Gastroesophageal sphincter (tissue), 4 donors: ENCODE measurements at regions not wholly inside any gene's neighbourhood (a gene's known extent, or its start where the extent isn't known, plus 50 kb on each side); places are given as distances from the start of the nearest gene placed in this dataset.

Source experiments
- ATAC-seq: fragments of 150-250 bp; one replicate; pipeline ENCODE4 v1.9.1; 2016; ENCODE audit warnings: mild to moderate bottlenecking, moderate library complexity
- H3K27ac ChIP-seq, 4 donors: fragments of 200-600 bp; sonication (generic) in 3 of 4; 1 replicate in 3 of 4; 2 replicates in 1 of 4; pipeline ENCODE4 v1.5.1; 2016 to 2019
- H3K27me3 ChIP-seq: fragments of 200-600 bp; sonication (generic); one replicate; pipeline ENCODE4 v1.5.1; 2019
- H3K36me3 ChIP-seq, 2 donors: fragments of 200-600 bp; sonication (generic); one replicate each; pipeline ENCODE4 v1.5.1; 2019; ENCODE audit warnings: control low read depth in 1 of 2
- H3K4me1 ChIP-seq, 3 donors: fragments of 200-600 bp; sonication (generic); 1 replicate in 2 of 3; 2 replicates in 1 of 3; pipeline ENCODE4 v1.5.1; 2016 to 2019; ENCODE audit warnings: control low read depth in 2 of 3
- H3K4me3 ChIP-seq, 2 donors: fragments of 200-600 bp; sonication (generic); one replicate each; pipeline ENCODE4 v1.5.1; 2019; ENCODE audit warnings: mild to moderate bottlenecking in 1 of 2, moderate library complexity in 1 of 2
- H3K9me3 ChIP-seq, 3 donors: fragments of 200-600 bp; sonication (generic); one replicate each; pipeline ENCODE4 v1.5.1; 2017 to 2019; ENCODE audit warnings: control low read depth in 2 of 3
- EP300 ChIP-seq: sonication (generic); formaldehyde crosslinking; IDR thresholded peaks from one replicate; pipeline ENCODE4 v1.6.1; 2017; ENCODE audit warnings: antibody characterized with exemption, mild to moderate bottlenecking
- POLR2A ChIP-seq, 2 donors: fragments of 450-650 bp; IDR thresholded peaks; one replicate each; pipeline ENCODE4 v1.6.1; 2017; ENCODE audit warnings: antibody characterized with exemption in 2 of 2, mild to moderate bottlenecking in 2 of 2, moderate library complexity in 1 of 2
- POLR2AphosphoS5 ChIP-seq: sonication (generic); formaldehyde crosslinking; IDR thresholded peaks from one replicate; pipeline ENCODE4 v1.6.1; 2017; ENCODE audit warnings: antibody characterized with exemption
- WGBS, 2 donors: methylation state at CpG; one replicate each; pipeline ENCODE4 v1.1.5; 2018; ENCODE audit warnings: low coverage in 1 of 2; 5-methylcytosine and 5-hydroxymethylcytosine counted together
- TF ChIP-seq, protein P1 (sequence below), 4 experiments: fragments of 200-600 bp in 2 of 4; fragments of 450-650 bp in 2 of 4; sonication (generic) in 1 of 4; IDR thresholded peaks; one replicate each; pipeline ENCODE4 v1.5.1; 2017 to 2019; ENCODE audit warnings: antibody characterized with exemption in 4 of 4, mild to moderate bottlenecking in 2 of 4, moderate library complexity in 2 of 4

- no peak overlapping the region for H3K4me3 ChIP-seq
- H3K36me3 ChIP-seq: no peaks in the 10 kb centered on the region
- H3K27me3 ChIP-seq: peaks cover 28% of the 10 kb centered on the region
- H3K9me3 ChIP-seq: no peaks in the 10 kb centered on the region
- no peak overlapping the region for H3K27ac ChIP-seq
- no peak for ATAC-seq
- TF ChIP-seq EP300 (no peak), POLR2A (IDR thresholded peaks at IDR 0.05) (no peak), POLR2AphosphoS5 (no peak)
- TF ChIP-seq, protein P1, sequence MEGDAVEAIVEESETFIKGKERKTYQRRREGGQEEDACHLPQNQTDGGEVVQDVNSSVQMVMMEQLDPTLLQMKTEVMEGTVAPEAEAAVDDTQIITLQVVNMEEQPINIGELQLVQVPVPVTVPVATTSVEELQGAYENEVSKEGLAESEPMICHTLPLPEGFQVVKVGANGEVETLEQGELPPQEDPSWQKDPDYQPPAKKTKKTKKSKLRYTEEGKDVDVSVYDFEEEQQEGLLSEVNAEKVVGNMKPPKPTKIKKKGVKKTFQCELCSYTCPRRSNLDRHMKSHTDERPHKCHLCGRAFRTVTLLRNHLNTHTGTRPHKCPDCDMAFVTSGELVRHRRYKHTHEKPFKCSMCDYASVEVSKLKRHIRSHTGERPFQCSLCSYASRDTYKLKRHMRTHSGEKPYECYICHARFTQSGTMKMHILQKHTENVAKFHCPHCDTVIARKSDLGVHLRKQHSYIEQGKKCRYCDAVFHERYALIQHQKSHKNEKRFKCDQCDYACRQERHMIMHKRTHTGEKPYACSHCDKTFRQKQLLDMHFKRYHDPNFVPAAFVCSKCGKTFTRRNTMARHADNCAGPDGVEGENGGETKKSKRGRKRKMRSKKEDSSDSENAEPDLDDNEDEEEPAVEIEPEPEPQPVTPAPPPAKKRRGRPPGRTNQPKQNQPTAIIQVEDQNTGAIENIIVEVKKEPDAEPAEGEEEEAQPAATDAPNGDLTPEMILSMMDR (IDR thresholded peaks at IDR 0.05): no peak
- 29 to 47% methylated on average over 5 of the region's 5 CpGs for WGBS, 2 donors
- no peaks in the 10 kb centered on the region for H3K4me1 ChIP-seq
Observed at GRCh38 chr19:56930647-56931535, 90.4 kb upstream of the PEG3 start.

DNA sequence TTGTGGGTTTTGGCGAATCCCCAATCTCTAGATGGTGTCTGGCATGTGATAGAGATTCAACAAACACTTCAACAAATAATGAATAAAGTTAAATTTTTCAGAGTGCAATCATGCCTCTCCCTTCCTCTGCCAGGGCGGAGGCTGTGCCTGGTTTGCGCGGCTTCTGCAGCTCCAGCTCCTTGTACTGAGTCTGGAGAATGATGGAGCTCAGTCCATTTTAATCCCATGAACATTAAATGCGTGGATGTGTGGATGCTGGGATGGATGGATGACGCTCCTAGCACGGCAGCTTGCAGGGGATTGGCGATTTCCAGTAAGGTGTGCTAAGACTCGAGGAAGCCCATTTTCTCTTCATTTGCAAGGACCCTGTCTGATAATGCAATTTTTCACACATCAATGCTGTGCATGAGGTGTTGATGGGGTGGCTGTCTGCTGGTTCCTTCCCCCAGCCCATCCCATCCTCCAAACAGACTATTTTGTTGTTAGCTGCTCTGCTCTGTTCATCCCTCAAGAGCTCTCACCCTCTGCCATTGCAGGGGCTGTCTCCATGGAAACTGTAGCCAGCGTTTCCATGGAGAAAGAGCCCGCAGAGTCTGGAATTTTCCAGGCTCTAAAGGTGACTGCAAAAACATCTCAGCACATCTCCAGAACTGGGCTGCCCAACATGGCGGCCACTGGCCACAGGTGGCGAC, 92.6 kb upstream of the PEG3 start:
- no peak overlapping the region for H3K4me3 ChIP-seq
- no peak for ATAC-seq
- WGBS, 2 donors: 56 to 84% methylated on average over 5 to 11 of the region's 13 CpGs
- H3K36me3 ChIP-seq: no peaks in the 10 kb centered on the region
- H3K27ac ChIP-seq: no peak overlapping the region
- H3K27me3 ChIP-seq: peaks cover 29% of the 10 kb centered on the region
- H3K4me1 ChIP-seq: no peaks in the 10 kb centered on the region
- TF ChIP-seq EP300 (no peak), POLR2A (IDR thresholded peaks at IDR 0.05) (no peak), POLR2AphosphoS5 (no peak)
- TF ChIP-seq, protein P1 (IDR thresholded peaks at IDR 0.05): no peak
- no peaks in the 10 kb centered on the region for H3K9me3 ChIP-seq

DNA sequence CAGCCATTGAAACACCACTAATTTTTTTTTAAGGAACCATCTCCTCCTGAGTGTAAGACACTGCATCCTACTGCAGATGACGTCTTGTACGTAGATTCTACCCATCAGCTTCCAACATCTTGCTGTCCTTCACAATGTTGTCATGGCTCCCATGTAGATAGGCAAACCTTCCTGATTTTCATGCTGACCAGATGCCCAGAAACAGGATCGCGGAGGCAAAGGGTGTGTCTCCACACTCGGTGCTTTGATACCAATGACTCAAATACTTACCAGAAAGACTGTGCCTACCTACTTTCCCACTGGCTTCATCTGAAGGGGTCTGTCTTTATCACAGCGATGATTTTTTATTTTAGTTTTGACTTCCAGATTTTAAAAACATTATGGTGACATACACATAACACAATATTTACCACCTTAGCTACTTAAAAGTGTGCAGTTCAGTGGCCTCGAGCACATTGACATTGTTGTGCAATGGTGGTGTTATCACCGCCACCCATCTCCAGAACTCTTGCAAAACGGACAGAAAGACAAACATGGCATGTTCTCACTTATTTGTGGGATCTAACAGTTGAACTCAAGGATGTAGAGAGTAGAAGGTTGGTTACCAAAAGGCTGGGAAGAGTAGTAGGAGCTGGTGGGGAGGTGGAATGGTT, 94.0 kb upstream of the PEG3 start:
- no peak for TF ChIP-seq POLR2AphosphoS5
- TF ChIP-seq EP300: no peak
- TF ChIP-seq, protein P1 (IDR thresholded peaks at IDR 0.05): no peak
- no peak for TF ChIP-seq POLR2A (IDR thresholded peaks at IDR 0.05)
- Histone ChIP-seq H3K36me3 (no peaks in the 10 kb centered on the region), H3K4me3 (no peak overlapping the region), H3K27me3 (peaks cover 35% of the 10 kb centered on the region), H3K27ac (no peak overlapping the region), H3K4me1 (no peaks in the 10 kb centered on the region), H3K9me3 (no peaks in the 10 kb centered on the region)
- ATAC-seq: no peak
- WGBS, 2 donors: 81 to 88% methylated on average over 7 to 9 of the region's 9 CpGs

- Histone ChIP-seq H3K9me3 (no peaks in the 10 kb centered on the region), H3K36me3 (no peaks in the 10 kb centered on the region), H3K4me3 (no peak overlapping the region), H3K4me1 (no peaks in the 10 kb centered on the region), H3K27ac (no peak overlapping the region), H3K27me3 (peaks cover 72% of the 10 kb centered on the region)
- TF ChIP-seq, protein P1 (IDR thresholded peaks at IDR 0.05): no peak
- TF ChIP-seq POLR2AphosphoS5: no peak
- TF ChIP-seq EP300: no peak
- WGBS, 2 donors: 91 to 92% methylated on average over 7 to 11 of the region's 11 CpGs
- no peak for ATAC-seq
Observed at GRCh38 chr19:56939951-56940350, 99.4 kb upstream of the PEG3 start.
